ENCODE measurements at regions not wholly inside any gene's neighbourhood (a gene's known extent, or its start where the extent isn't known, plus 50 kb on each side); places are given as distances from the start of the nearest gene placed in this dataset.

- intact Hi-C loops (cut with micrococcal nuclease), result no loop called here
These were observed 152.9 kb downstream of the SP3 start for GRCh38 chr2:173812321-173812720.

GRCh38 chr2:173814306-173814705 lies 150.9 kb downstream of the SP3 start:
- intact Hi-C loops (cut with micrococcal nuclease), result no loop called here

- intact Hi-C loops (cut with micrococcal nuclease), result no loop called here
These were observed 149.4 kb downstream of the SP3 start for GRCh38 chr2:173815772-173816171.

GRCh38 chr2:173817582-173817981 lies 147.6 kb downstream of the SP3 start:
- intact Hi-C loops (cut with micrococcal nuclease), result no loop called here

GRCh38 chr2:173818285-173818684 lies 146.9 kb downstream of the SP3 start:
- intact Hi-C loops (cut with micrococcal nuclease), result no loop called here

- intact Hi-C loops (cut with micrococcal nuclease), result no loop called here
These were observed 145.3 kb downstream of the SP3 start for GRCh38 chr2:173819852-173820251.

- intact Hi-C loops (cut with micrococcal nuclease), result no loop called here
These were observed 143.7 kb downstream of the SP3 start for GRCh38 chr2:173821451-173821850.

GRCh38 chr2:173822889-173823542 lies 142.2 kb downstream of the SP3 start:
- intact Hi-C loops (cut with micrococcal nuclease), result no loop called here

- intact Hi-C loops (cut with micrococcal nuclease), result no loop called here
These were observed 141.6 kb downstream of the SP3 start for GRCh38 chr2:173823543-173823939.

GRCh38 chr2:173828189-173829142 lies 136.7 kb downstream of the SP3 start:
- intact Hi-C loops (cut with micrococcal nuclease), result no loop called here

GRCh38 chr2:173829727-173830126 lies 135.4 kb downstream of the SP3 start:
- intact Hi-C loops (cut with micrococcal nuclease), result no loop called here

GRCh38 chr2:173830170-173830569 lies 135.0 kb downstream of the SP3 start:
- intact Hi-C loops (cut with micrococcal nuclease), result no loop called here

GRCh38 chr2:173831312-173832229 lies 133.6 kb downstream of the SP3 start:
- intact Hi-C loops (cut with micrococcal nuclease), result no loop called here

GRCh38 chr2:173834141-173834540 lies 131.0 kb downstream of the SP3 start:
- intact Hi-C loops (cut with micrococcal nuclease), result no loop called here

GRCh38 chr2:173835726-173836125 lies 129.4 kb downstream of the SP3 start:
- intact Hi-C loops (cut with micrococcal nuclease), result no loop called here

GRCh38 chr2:173841110-173841509 lies 124.1 kb downstream of the SP3 start:
- intact Hi-C loops (cut with micrococcal nuclease), result no loop called here

- intact Hi-C loops (cut with micrococcal nuclease), result no loop called here
These were observed 121.6 kb downstream of the SP3 start for GRCh38 chr2:173843526-173843925.

- intact Hi-C loops (cut with micrococcal nuclease), result no loop called here
These were observed 114.0 kb downstream of the SP3 start for GRCh38 chr2:173851141-173851641.

- intact Hi-C loops (cut with micrococcal nuclease), result no loop called here
These were observed 111.0 kb downstream of the SP3 start for GRCh38 chr2:173854141-173854540.

- intact Hi-C loops (cut with micrococcal nuclease), result no loop called here
These were observed 110.3 kb downstream of the SP3 start for GRCh38 chr2:173854840-173855239.

- intact Hi-C loops (cut with micrococcal nuclease), result no loop called here
These were observed 109.5 kb downstream of the SP3 start for GRCh38 chr2:173855661-173856060.

Measured in T-helper 2 cell treated with Interferon-gamma antibody and Interleukin-4, amounts not matched to agents 100 ng/mL and 5 ng/mL, for 36 hours (primary cell).